HG02870 (cell line): ENCODE measurements at regions not wholly inside any gene's neighbourhood (a gene's known extent, or its start where the extent isn't known, plus 50 kb on each side); places are given as distances from the start of the nearest gene placed in this dataset.
A peak's percentile ranks its signal among the peaks of the same experiment; 100 is the strongest.
"Not testable (repeated sequence)": the region's sequence is repeated elsewhere in the genome, so short reads cannot be mapped to it uniquely, and the experiment has no call there.

Experiments
- ATAC-seq: cut with Tn5 transposase; IDR thresholded peaks from one replicate; pipeline ENCODE4 v1.9.1; 2021; ENCODE audit warnings: mild to moderate bottlenecking, moderate library complexity; ENCODE audit not compliant: unreplicated experiment

DNA sequence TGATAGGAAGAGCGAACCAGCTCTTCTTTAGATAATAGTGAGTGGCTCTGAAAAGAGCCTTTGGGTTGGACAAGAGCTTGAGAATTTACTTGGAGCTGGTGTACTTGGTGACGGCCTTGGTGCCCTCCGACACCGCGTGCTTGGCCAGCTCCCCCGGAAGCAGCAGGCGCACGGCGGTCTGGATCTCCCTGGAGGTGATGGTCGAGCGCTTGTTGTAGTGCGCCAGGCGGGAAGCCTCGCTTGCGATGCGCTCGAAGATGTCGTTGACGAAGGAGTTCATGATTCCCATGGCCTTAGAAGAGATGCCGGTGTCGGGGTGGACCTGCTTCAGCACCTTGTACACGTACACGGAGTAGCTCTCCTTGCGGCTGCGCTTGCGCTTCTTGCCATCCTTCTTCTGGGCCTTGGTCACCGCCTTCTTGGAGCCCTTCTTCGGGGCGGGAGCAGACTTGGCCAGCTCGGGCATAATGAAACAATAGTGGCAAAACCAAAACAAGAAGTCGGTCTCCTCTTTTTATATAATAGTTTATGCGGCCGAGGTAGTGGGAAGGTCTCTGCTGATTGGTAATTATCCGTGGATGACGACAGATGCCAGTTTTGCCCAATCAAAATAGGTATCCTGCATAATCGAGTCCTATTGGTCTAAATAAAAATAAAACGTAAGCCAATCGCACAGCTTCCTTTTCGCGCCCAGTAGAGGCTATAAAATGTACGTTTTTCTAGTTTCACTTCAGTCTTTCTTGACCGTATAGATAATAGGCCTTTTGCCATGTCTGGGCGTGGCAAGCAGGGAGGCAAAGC lies 104.6 kb downstream of the OR2B2 start:
- ATAC-seq = peak; percentile 69

DNA sequence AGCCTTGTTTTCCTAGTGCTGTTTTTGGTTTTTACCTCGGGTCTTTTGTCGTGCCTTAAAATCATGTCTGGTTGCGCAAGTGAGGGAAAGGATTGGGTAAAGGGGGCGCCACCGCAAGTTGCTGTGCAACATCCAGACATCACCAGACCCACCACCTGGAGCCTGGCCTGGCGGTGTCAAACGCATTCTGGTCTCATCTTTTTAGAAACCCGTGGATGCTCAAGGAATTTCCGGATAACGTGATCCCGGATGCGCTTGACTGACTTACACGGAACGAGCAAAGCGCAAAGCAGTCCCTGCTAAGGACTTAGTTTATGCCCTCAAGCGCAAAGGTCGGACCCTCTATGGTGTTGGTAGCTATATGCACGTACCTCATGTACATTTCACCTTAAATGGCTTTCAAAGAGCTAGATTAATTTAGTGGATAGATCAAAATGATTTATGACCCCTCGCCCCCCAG lies 105.2 kb downstream of the OR2B2 start:
- ATAC-seq = no peak

DNA sequence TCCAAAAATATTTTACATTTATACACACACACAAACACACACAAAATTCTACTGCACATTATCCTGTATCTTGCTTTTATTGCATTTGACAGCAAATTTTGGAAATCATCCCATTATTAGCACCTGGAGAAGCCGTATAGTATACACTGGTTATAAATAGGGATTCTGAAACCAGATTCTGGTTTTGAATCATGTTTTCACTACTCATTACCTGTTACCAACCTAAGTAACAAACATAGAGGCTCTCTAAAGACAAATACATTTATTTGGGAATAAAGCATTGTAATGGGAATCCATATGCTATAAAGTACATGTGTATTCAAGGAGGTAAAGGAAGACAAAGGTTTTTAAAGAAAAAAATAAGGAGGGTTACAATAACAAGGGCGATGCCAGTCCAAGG lies 106.8 kb downstream of the OR2B2 start:
- ATAC-seq = no peak

DNA sequence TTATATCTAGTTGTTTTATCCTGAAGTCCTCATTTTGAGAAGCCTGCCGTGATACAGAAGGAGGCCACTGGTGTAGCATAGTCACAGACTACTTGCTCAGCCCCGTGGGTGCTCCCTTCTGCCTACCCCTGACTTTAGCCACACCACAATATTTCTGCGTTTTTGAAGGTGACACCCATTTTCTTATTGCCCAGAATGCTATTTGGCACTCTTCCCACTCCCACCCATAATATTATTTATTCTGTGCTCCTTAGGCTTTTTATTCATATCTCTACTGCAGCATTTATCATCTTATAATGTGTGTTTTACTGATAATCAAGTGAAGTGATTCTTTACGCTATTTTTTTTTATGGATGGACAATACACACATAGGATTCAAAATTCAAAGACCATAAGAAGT lies 107.3 kb downstream of the OR2B2 start:
- no peak for ATAC-seq

DNA sequence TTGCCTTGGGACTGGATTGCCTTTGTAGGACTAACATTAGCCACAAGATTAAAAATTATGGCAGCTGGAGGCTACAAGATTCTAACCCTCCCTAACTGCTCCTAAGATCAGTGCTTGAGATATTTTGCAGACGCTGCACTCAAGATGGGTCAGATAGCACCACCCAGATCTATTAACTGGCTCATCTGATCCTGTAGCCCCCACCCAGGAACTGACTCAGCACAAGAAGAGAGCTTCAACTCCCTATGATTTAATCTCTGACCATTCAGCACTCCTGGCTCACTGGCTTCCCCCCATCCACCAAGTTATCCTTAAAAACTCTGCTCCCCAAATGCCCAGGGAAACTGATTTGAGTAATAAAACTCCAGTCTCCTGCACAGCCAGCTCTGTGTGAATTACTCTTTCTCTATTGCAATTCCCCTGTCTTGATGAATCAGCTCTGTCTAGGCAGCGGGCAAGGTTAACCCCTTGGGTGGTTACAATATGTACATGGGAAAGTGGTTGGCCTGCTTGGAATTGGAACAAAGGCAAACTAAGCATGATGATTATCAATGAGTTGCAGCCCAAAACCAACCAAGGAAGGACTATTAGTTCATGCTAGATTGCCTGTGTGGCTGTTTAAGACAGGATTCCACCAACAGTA lies 111.3 kb downstream of the OR2B2 start:
- ATAC-seq = no peak

DNA sequence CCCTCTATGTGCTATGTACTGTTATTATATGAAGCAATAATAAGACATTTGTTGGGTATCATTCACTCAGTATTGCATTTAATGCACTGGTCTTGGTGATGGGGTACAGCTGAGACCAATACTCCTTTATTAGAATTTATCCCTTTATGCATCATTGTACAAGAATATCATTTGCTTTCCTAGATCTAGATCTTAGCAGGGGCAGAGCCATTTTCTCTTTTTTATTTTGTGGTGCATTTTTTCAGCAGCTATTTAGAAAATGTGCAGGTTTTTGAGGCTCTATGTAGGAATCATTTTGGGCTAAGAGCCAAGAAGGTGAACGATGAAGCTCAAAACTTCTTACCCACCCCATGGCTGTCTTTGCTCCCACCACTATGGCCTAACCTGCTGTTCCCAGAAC lies 114.2 kb downstream of the OR2B2 start:
- ATAC-seq = no peak

DNA sequence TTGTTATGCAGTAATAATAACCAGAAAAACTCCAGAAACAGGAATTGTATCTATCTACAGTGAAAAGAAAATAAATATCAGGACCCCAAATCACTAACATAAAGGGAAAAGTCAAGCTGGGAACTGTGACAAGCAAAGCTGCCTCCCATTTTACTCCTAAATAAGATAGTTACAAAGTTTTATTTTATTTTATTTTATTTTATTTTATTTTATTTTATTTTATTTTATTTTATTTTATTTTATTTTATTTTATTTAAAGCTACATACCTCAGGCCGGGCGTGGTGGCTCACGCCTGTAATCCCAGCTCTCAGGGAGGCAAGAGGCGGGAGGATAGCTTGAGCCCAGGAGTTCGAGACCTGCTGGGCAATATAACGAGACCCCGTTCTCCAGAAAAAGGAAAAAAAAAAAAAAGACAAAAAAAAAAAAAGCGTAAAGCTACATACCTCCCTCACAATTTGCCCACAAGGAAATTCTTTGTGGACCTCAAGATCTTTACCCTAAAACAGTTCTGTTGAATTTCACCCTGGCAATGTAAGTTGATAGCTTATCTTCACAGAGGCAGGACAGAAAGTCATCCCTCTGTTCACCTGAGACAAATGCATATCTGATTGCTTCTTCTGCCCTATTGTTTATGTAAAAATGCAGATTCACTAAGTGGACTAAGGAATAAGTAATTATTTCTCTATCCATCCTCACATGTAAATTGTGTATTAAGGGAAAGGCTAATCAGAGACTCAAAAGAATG lies 115.3 kb downstream of the OR2B2 start:
- ATAC-seq = not testable (repeated sequence)

DNA sequence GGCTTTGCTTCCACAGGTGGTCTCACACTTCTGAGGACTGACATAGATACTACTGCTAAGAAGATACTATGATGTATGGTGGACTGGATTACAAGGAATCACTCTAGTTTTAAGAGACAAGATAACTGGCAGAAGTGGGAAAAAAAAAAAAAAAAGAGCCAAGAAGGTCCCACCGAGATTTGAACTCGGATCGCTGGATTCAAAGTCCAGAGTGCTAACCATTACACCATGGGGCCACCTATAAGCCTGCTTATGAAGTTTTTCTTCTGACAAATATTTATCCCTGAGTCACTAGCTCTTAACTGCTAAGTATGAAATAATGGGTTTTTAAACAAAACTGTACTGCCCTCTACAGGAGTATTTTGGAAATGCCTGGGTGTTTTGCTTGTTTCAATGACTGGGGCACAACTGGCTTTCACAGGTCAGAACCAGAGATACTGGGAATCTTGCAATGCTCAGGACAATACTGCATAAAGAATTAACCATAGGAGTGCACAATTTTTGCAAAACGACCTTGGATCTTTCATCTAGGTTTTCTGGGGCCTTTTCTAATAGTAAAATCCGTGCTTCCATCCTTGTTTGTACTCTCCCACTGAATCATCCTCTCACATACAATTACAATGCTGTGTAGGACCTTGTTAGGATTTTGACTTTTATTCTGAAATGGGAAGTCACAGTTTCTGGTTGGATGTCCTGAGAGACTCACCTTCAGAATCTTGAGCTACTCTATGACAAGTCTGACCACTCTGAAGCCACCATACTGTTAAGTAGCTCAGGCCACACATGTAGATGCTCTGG lies 116.3 kb downstream of the OR2B2 start:
- ATAC-seq = peak; percentile 40

DNA sequence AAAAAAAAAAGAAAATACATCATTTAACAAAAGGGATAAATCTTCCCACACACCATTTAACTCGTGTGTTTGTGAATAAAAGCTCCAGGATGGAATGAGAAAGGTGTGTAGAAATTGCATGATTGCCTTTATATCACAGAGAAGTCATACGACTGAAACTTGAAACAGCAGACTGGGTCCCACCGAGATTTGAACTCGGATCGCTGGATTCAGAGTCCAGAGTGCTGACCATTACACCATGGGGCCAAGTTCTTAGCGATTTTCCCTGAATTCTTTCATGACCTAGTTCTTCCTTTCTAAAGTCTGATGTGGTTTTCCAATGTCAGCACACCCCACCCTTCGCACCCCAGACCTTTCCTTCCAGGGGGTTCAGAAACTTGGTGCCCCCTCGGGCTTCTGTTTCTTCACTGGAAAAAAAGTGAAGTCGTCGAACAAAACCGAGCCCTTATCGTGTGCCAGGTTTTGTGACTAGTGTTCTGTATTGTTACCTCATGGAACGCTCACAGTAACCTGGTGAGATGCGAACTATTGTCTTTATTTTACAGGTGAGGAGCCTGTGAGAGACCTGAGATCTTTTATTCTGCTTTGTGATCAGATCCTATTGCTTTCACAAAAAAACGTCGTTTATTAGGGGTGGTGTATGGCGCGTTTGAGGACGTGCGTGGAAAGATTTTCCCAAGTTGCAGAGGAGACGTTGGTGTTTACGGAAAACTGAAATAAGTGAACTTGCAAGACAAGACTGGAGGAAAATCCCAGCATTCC lies 120.8 kb downstream of the OR2B2 start:
- no peak for ATAC-seq

DNA sequence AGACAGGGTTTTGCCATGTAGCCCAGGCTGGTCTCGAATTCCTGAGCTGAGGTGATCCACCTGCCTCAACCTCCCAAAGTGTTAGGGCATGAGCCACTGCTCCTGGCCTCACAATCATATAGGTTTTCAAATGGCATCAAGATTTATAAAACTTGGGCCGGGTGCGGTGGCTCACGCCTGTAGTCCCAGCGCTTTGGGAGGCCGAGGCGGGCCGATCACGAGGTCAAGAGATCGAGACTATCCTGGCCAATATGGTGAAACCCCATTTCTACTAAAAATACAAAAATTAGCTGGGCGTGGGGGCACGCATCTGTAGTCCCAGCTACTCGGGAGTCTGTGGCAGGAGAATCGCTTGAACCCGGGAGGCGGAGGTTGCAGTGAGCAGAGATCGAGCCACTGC lies 123.8 kb downstream of the OR2B2 start:
- not testable (repeated sequence) for ATAC-seq

DNA sequence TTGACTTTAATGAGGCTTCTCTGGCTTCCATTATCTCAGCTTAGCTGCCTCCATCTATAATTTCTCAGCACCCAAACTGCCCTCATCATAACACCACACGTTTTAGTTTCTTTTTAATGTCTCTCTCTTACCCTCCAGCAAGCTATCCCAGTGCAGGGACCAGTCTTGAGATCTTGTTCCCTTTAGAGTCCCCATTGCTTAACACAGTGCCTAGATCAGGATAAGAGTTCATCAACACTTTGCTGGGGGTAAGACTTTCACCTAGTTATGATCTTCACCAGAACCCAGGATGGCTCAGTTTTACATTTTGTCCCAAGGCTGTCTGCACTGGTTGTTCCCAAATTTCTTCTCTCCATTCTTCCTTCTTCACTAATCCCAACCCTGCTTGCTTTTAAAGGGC lies 126.1 kb downstream of the OR2B2 start:
- no peak for ATAC-seq

DNA sequence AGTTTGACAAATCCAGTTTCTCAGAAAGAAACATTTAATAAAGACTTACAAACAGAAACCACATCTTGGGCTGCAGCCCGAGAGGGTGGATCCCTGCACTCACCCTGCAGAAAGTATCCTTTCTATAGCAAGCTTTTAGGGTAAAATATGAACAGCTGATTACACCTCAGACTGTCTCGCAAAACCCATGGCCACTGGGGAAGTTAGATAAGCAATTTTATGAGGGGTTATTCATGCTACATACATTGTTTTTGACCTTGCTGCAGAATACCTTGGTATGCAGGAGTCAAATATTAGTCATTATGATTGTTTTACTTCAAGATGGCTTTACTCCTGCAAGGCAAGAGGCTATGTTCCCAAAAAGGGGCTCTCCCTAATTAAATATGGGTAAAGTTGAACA lies 126.9 kb downstream of the OR2B2 start:
- no peak for ATAC-seq

DNA sequence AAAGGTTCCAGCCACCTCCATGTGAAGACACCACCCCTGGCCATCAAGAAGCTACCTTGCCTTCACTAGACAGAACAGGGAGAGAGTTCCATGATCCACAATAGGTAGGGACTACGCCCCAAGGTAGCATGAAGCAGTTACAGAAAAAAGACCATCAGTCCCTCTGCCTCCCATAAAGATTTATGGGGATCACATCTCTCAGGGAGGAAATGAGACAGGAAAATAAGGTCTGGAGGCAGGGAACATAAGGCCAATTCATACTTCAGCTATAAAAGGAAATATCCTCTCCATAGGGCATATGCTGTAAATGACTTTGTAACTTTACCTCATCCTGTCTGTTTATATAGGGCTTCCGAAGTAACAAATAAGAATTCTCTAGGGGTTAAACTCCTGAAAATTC lies 129.4 kb downstream of the OR2B2 start:
- ATAC-seq = no peak

DNA sequence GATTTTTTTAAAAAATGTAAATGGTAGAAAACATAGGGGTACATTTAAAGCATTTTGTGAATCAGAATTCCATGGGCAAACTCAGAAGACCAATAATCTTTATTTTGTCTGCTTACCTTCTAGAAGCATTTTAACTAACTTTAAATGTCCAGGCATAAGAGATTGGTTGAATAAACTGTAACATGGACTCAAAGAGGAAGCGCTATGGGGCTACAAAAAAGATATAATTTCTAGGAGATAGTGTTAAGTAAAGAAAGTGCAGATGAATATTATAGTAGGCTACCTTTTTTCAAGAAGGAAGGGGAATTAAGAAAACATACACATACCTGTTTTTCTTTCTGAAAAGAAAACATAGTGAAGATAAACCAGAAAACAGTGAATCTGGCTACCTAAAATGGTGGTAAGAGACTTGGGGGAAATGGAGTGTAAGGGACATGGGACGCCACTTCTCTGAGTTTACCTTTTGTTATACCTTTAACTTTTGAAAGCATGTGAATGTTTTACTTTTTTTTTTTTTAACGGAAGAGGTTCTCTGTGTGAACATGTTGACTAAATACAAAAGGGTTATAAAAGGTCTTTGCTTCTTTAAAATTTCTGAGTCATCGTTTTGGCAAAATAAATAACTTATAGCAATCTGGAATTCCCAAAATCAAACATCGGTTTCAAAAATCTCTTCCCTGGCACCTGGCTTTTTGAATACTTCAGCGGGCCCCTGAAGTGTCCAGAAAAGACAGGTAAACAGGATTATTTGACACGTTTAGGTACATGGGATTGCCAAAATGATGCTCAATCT lies 133.4 kb downstream of the OR2B2 start:
- no peak for ATAC-seq

DNA sequence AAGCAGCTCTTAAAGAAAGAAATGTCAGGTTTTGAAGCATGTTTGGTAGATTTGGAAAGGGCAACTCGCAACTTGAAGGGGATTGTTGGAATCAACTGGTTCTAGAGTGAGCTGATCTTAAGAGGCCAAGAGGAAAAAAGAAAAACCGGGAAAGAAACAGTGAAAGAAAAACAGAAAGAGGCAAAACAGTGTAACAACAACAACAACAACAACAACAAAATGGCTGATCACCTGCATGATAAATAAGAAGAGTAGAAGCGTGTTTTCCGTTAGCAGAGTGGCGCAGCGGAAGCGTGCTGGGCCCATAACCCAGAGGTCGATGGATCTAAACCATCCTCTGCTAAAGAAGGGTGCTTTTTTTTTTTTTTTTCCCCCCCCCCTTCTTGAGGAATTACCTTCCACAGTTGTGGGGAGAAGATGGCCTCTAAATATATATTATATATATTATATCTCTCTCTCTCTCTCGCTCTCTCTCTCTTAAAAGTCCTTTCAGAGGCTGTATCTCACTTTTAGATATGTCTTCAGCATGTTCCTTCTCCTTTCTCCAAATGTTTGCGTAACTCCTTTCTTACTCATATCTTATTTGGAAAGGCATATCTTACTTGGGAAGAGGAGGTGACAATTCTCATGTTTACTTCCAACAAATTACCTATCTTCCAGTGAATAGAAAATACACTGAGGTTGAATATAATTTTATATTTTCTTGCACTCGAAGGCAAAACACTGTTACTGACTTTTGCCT lies 134.4 kb downstream of the OR2B2 start:
- ATAC-seq = no peak

DNA sequence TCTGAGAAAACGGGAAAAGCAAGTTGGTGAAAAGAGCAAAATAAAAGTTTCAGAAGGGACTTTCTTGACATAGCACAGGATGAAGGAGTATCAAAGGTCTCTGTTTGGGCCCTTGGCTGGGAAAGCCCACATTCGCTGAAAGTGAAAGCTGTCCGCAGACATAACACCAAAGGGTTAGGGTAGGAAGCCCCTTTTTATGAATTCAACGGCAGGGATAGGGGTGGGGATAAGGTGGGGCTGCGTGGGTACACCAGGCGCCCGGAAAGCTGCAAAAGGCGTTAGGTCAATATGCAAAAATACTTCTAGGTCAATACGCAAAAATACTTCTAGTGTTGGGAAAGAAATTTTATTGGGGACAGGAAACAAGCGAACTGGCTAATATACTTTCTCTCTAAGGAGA lies 135.1 kb downstream of the OR2B2 start:
- no peak for ATAC-seq

DNA sequence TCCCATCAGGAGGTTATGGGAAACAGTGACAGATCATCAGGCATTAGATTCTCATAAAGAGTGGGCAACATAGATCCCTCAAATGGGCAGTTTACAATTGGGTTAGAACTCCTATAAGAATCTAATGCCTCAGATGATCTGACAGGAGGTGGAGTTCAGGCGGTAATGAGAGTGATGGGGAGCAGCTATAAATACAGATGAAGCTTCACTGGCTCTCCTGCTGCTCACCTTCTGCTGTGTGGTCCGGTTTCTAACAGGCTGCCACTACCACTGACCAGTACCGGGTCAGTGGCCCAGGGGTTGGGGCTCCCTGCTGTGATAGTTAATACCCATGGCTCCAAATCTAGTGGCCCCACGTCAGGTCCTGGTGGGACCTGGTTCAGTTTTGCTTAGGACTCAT lies 135.7 kb downstream of the OR2B2 start:
- no peak for ATAC-seq

DNA sequence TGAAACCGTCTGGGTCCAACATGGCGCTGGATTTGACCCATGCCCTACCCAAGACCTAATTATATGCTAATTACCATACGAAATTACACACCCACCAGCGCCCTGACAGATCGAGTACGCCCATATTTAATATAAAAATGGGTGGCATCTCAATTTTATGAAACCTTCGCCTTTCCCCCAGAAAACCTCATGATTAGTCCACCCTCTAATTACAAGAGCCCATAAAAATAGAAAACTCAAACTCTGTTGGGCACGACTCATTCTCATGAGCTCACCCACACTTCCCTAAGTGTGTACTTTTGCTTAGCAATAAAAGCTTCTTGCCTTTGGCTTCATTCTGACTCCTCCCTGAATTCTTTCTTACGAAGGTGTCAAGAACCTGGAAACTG lies 136.4 kb downstream of the OR2B2 start:
- ATAC-seq = no peak
